NB4 (cell line): ENCODE measurements at regions not wholly inside any gene's neighbourhood (a gene's known extent, or its start where the extent isn't known, plus 50 kb on each side); places are given as distances from the start of the nearest gene placed in this dataset.

ENCODE experiments used
- CTCF ChIP-seq: IDR thresholded peaks from one replicate; pipeline ENCODE4 v1.5.1; 2012; ENCODE audit warnings: low read depth, low read length
- MYC ChIP-seq: IDR thresholded peaks from 2 replicates; pipeline ENCODE4 v1.6.1; 2011; ENCODE audit warnings: low read depth, low read length
- POLR2A ChIP-seq: IDR thresholded peaks from 2 replicates; pipeline ENCODE4 v1.6.1; 2011; ENCODE audit warnings: mild to moderate bottlenecking; ENCODE audit not compliant: insufficient read length; ENCODE audit errors: extremely low read depth

- TF ChIP-seq POLR2A (no peak), MYC (no peak), CTCF (peak; percentile 81)
These were observed 273.3 kb downstream of the BUD13 start for GRCh38 chr11:116499396-116500003.
